Calu3 (cell line): ENCODE measurements at regions not wholly inside any gene's neighbourhood (a gene's known extent, or its start where the extent isn't known, plus 50 kb on each side); places are given as distances from the start of the nearest gene placed in this dataset.

ENCODE experiments used
- BruUV-seq: library from RNA; stranded (reverse); fragments of 400-500 nt; replicated peaks from 2 replicates; lab custom pipeline; 2021; lab: Mats Ljungman, UMichigan
- CTCF ChIA-PET: fragments of 300-600 bp; sonication (Branson Sonifier 250); formaldehyde crosslinking; loops from one replicate; lab custom pipeline; 2022; ENCODE audit warnings: antibody characterized with exemption; lab: Charles Lee
- DNase-seq: peaks from one replicate; pipeline ENCODE4 v3.0.0; 2022
- H3K27ac Mint-ChIP-seq: one replicate; pipeline ENCODE4 v1.8.0; 2022; ENCODE audit warnings: mixed read lengths; ENCODE audit not compliant: unreplicated experiment
- H3K27me3 Mint-ChIP-seq: one replicate; pipeline ENCODE4 v1.8.0; 2022; ENCODE audit warnings: mixed read lengths; ENCODE audit not compliant: unreplicated experiment
- H3K36me3 Mint-ChIP-seq: one replicate; pipeline ENCODE4 v1.8.0; 2022; ENCODE audit warnings: mild to moderate bottlenecking, moderate library complexity, mixed read lengths; ENCODE audit not compliant: insufficient read depth, unreplicated experiment
- H3K4me1 Mint-ChIP-seq: one replicate; pipeline ENCODE4 v1.8.0; 2022; ENCODE audit warnings: mild to moderate bottlenecking, low read depth, mixed read lengths; ENCODE audit not compliant: unreplicated experiment
- H3K4me3 Mint-ChIP-seq: one replicate; pipeline ENCODE4 v1.8.0; 2022; ENCODE audit warnings: mild to moderate bottlenecking, low read depth, moderate library complexity, mixed read lengths; ENCODE audit not compliant: unreplicated experiment
- H3K9me3 Mint-ChIP-seq: one replicate; pipeline ENCODE4 v1.8.0; 2022; ENCODE audit warnings: low read depth, mixed read lengths; ENCODE audit not compliant: unreplicated experiment
- CTCF ChIP-seq: fragments of 200-600 bp; IDR thresholded peaks from one replicate; pipeline ENCODE4 v1.8.0; 2022; ENCODE audit warnings: antibody characterized with exemption; ENCODE audit not compliant: unreplicated experiment
- intact Hi-C: fragments of 100-400 bp; cut with micrococcal nuclease; formaldehyde crosslinking; loops from one replicate; pipeline ENCODE4 v1.10.0; 2022; ENCODE audit not compliant: unreplicated experiment

DNA sequence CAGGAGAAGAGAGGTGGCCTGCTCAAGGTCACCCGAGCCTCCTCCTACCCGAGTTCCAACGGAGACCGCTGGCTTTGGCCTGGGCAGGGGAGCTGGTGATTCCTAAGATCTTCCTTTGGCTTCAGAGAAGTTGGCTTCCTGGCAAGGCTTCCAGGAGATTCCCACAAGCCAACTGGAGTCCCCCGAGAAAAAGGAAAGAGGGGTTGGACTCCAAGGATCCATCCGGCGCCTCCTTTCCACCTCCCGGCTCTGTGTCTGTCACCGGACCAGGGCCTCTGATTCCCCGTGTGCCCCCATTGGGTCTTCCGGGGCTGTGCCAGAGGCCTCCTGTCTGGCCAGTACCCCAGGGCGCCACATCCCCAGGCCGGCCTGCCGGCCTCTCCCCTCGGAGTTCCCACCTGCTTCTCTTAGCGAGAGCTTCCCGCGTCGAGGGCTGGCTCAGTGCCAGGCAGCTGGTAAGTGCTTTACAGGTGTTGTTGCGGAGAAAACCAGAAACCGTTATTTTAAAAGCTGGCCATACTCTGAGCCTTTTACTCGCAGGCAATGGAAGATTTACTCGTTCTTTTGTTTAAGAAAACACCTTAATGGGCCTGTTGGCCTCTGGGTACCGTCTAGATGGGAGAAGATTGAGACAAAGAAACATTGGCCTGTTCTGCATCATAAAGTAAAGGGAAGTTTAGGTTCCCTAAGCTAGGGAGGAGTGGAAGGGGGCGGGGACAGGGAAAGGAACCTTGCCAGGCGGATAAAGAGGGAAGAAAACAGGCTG, 258.4 kb upstream of the SDK2 start:
- H3K4me3 Mint-ChIP-seq, result no peak overlapping the region
- peaks cover 65% of the 10 kb centered on the region for H3K27me3 Mint-ChIP-seq
- DNase-seq, result no peak
- H3K4me1 Mint-ChIP-seq, result no peaks in the 10 kb centered on the region
- no peak for TF ChIP-seq CTCF
- H3K27ac Mint-ChIP-seq, result no peak overlapping the region
- BruUV-seq, result no TSS peak
- intact Hi-C loops, result no loop called here
- CTCF ChIA-PET, result interaction anchor here (0.6 to 1.0 kb wide), 3 partner anchors 31 to 1737 kb away, joined by 6 to 7 read pairs (median 6); no protein-coding TSS in a partner anchor
- no peaks in the 10 kb centered on the region for H3K36me3 Mint-ChIP-seq
- H3K9me3 Mint-ChIP-seq, result no peaks in the 10 kb centered on the region

GRCh38 chr17:73906896-73907870, 262.9 kb upstream of the SDK2 start:
- no peak overlapping the region for H3K4me3 Mint-ChIP-seq
- no peaks in the 10 kb centered on the region for H3K4me1 Mint-ChIP-seq
- DNase-seq, result no peak
- H3K27ac Mint-ChIP-seq, result no peak overlapping the region
- BruUV-seq, result no TSS peak
- intact Hi-C loops, result no loop called here
- H3K9me3 Mint-ChIP-seq, result no peaks in the 10 kb centered on the region
- CTCF ChIA-PET, result no interaction called here
- no peaks in the 10 kb centered on the region for H3K36me3 Mint-ChIP-seq
- TF ChIP-seq CTCF, result no peak
- H3K27me3 Mint-ChIP-seq, result peaks cover 66% of the 10 kb centered on the region

GRCh38 chr17:73909186-73909585, 264.9 kb upstream of the SDK2 start:
- intact Hi-C loops, result no loop called here
- CTCF ChIA-PET, result no interaction called here
- Mint-ChIP-seq H3K4me3 (no peak overlapping the region), H3K4me1 (no peaks in the 10 kb centered on the region), H3K9me3 (no peaks in the 10 kb centered on the region), H3K36me3 (no peaks in the 10 kb centered on the region), H3K27ac (no peak overlapping the region), H3K27me3 (peaks cover 68% of the 10 kb centered on the region)
- DNase-seq, result no peak
- no peak for TF ChIP-seq CTCF
- no TSS peak for BruUV-seq

GRCh38 chr17:73910206-73910605, 266.0 kb upstream of the SDK2 start:
- Mint-ChIP-seq H3K9me3 (peaks cover 1% of the 10 kb centered on the region), H3K4me1 (no peaks in the 10 kb centered on the region), H3K27me3 (peaks cover 75% of the 10 kb centered on the region), H3K27ac (no peak overlapping the region), H3K4me3 (no peak overlapping the region), H3K36me3 (no peaks in the 10 kb centered on the region)
- intact Hi-C loops, result no loop called here
- no TSS peak for BruUV-seq
- CTCF ChIA-PET, result no interaction called here
- no peak for TF ChIP-seq CTCF
- no peak for DNase-seq
